Motor neuron (in vitro differentiated cells): ENCODE measurements at regions not wholly inside any gene's neighbourhood (a gene's known extent, or its start where the extent isn't known, plus 50 kb on each side); places are given as distances from the start of the nearest gene placed in this dataset.
"Not testable (repeated sequence)": the region's sequence is repeated elsewhere in the genome, so short reads cannot be mapped to it uniquely, and the experiment has no call there.

ENCODE experiments used
- ATAC-seq, 8 experiments: fragments of 200-7000 bp; cut with Tn5 transposase; replicated peaks in 6 of 8; 2 replicates each; pipeline ENCODE4 v1.8.0; 2021; ENCODE audit warnings: mild to moderate bottlenecking in 8 of 8, moderate library complexity in 8 of 8
- H3K27ac ChIP-seq, 2 donors: fragments of 250-450 bp; sonication (Bioruptor Pico); 2 replicates each; pipeline ENCODE4 v1.9.0; 2021; ENCODE audit warnings: antibody characterized with exemption in 2 of 2, mild to moderate bottlenecking in 2 of 2, moderate library complexity in 1 of 2
- H3K4me1 ChIP-seq, 2 donors: fragments of 250-450 bp; sonication (Bioruptor Pico); replicated peaks in 1 of 2; 2 replicates each; pipeline ENCODE4 v1.6.1; 2021; ENCODE audit warnings: antibody characterized with exemption in 2 of 2, mild to moderate bottlenecking in 2 of 2, moderate library complexity in 1 of 2
- H3K4me3 ChIP-seq, 5 donors: fragments of 250-450 bp; sonication (Bioruptor Pico); 2 replicates each; pipeline ENCODE4 v1.9.0; 2021; ENCODE audit warnings: antibody characterized with exemption in 5 of 5, mild to moderate bottlenecking in 5 of 5, moderate library complexity in 4 of 5
- WGBS, 10 experiments: fragments of 450-650 bp; shearing (Covaris generic); methylation state at CpG; one replicate each; pipeline ENCODE4 v1.0.0; 2022; 5-methylcytosine and 5-hydroxymethylcytosine counted together
- in situ Hi-C, 9 experiments: fragments of 400-800 bp; cut with MboI; loops; one replicate each; pipeline ENCODE4 v1.15.0; 2021; ENCODE audit warnings: low sequenced_read_pairs in 9 of 9, low pct_unique_long_range_greater_than_20kb in 2 of 9; ENCODE audit not compliant: unreplicated experiment in 9 of 9

DNA sequence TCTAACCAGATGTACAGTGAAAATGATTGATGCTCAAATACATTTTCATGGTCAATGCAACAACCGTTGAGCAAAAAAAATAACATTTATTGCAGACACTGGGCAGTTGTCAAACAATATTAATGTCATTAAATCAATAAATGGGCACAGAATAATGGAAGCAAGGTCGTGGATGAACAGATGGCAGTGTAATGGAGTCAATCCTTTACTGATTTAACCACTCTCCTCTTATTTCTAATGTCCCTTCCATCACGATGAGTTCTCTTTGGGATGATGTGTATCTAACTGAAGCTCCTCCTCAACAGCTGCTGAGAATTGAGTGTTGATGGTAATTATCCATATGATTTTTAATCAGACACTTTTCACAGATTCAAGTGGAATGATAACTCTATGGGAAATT is 114.9 kb upstream of the ZNF658 start:
- 20 to 80% (median 40%) methylated on average over 1 to 3 of the region's 3 CpGs; no CpG with 5 or more reads in 3 of the 10 experiments for WGBS, 10 experiments
- H3K4me3 ChIP-seq, in situ Hi-C loops, H3K4me1 ChIP-seq, H3K27ac ChIP-seq: not testable (repeated sequence)
- peak in 1 of 8 experiments; percentile 56 for ATAC-seq

DNA sequence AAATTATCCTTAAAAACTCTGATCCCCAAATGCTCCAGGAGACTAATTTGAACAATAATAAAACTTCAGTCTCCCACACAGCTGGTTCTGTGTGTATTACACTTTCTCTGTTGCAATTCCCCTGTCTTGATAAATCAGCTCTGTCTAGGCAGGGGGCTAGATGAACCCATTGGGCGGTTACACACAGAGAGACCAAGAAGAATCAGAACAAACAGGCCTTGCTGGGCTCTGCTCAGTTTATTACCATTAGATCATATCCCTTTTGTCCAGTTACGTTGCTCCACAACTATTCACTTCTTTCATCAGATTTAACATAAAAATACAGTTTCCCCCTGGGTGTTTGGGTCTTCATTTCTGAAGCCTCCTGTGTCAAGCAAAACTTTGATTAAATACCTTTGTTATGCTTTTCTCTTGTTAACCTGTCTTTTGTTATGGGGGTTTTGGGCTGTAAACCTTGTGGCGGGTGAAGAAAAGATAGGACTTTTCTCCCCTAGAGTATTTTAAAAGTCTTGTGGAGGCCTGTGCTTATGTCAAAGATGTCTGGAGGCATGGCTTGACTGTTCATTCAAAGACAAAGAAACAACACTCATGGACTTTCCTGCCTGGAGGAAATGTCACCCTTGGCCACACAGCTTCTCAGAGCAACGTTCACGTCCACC is 109.3 kb upstream of the ZNF658 start:
- H3K4me3 ChIP-seq, in situ Hi-C loops, H3K4me1 ChIP-seq, H3K27ac ChIP-seq: not testable (repeated sequence)
- WGBS, 10 experiments, result no CpG with 5 or more reads among the region's 5 CpGs
- ATAC-seq, result peak in 1 of 8 experiments; percentile 51

DNA sequence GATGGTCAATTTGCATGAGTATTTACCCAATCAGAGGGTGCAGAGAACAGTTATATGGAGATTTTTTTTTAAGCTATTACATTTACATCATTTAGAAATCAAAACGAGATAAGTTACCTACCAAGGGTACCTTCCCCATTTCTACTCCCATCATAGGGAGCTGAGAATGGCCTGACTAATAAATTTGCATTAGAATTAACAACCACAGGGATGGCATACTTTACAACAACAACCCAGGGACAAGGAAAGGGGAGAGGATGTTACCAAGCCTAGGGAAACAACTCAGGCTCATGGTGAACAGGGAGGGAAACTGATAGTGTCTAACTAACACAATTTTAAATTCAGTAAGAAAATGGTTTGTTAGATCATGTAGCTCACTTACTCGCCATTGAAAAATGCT is 105.8 kb upstream of the ZNF658 start:
- H3K27ac ChIP-seq, ATAC-seq, H3K4me3 ChIP-seq, in situ Hi-C loops, H3K4me1 ChIP-seq: not testable (repeated sequence)
- no CpG with 5 or more reads among the region's 2 CpGs for WGBS, 10 experiments

DNA sequence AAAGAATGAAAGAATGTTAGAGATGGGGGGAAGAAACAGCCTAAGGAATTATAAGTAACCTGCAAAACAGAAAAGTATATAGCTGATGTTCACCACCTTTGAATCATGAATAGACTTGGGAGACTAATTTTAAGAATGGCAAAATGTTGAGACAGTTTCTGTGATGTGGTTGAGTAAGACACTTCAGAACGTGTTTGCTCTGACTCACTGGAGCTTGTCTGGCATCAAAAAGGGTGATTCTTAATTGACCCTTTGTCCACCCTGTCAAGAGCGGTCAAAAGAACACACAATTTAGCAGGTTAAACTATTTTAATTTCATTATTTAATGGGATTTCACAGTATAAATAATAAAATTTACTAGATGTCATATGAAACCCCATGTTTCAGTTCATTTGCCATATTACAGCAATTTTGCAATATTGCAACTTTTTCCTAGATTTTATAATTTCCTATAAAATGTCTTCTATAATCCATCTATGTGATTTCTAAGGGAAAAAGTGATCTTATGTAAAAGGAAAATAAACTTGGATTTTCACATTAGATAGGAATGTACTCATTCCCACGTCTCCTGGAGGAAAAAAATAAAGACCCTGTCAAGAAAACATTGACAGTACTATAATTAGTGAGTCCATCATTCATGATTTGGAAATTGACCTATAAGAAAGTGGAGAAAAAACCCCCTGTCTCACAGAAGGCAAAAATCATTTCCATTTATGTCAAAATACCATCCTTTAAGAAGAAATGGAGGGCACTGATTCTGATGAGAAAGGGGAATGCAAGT is 104.6 kb upstream of the ZNF658 start:
- no CpG with 5 or more reads among the region's 3 CpGs for WGBS, 10 experiments
- ATAC-seq, in situ Hi-C loops, H3K27ac ChIP-seq, H3K4me3 ChIP-seq, H3K4me1 ChIP-seq: not testable (repeated sequence)

DNA sequence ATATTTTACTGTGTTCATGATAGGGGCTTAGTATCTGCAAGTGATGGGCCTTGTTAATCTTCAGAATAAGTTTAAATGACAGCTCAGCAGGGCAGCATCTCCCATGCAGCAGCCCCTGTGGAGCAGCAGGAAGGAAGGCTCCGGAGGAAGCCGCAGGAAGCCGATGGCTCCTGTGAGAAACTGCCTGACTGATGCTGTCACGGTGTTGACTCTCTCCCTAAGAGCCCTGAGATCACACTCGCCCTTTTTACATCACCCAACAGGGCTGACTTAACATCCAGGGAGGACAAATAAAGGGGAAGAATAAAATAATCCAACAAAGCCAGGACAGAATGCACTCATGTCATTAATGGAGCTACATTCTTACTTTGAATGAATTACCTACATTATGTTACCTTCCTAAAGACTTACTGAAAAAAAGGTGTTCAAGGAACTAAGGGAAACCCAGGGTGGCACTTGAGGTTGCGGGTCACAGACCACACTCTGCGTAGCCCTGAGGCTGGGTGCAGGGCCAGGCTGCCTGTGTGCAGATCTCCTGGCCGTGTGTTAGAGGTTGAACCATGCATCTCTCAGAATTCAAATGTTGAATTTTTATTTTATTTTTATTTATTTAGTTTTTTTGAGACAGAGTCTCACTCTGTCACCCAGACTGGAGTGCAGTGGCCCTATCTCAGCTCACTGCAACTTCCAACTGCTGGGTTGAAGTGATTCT is 102.5 kb upstream of the ZNF658 start:
- H3K4me3 ChIP-seq, H3K27ac ChIP-seq, H3K4me1 ChIP-seq, in situ Hi-C loops: not testable (repeated sequence)
- peak; percentile 30 to 98 (median 87) for ATAC-seq
- 54 to 100% (median 100%) methylated on average over 1 to 3 of the region's 8 CpGs; no CpG with 5 or more reads in 7 of the 10 experiments for whole genome bisulfite sequencing, 10 experiments

DNA sequence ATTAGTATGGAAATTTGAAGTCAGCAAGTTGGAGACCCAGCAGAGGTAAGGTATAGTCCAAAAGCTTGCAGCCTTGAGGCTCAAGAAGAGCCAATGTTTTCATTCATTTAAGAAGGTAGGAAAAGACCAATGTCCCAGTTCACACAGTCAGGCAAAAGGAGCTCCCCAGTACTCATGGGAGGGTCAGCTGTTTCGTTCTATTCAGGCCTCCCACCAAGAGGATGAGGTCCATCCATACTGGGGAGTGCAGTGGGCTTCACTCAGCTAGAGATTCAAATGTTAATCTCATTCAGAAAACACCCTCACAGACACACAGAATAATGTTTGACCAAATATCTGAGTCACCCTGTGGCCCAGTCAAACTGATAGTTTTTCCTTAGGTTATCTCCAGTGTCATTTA is 96.9 kb upstream of the ZNF658 start:
- H3K27ac ChIP-seq, H3K4me1 ChIP-seq, in situ Hi-C loops, H3K4me3 ChIP-seq, ATAC-seq: not testable (repeated sequence)
- WGBS, 10 experiments, result no CpG with 5 or more reads among the region's 1 CpG

DNA sequence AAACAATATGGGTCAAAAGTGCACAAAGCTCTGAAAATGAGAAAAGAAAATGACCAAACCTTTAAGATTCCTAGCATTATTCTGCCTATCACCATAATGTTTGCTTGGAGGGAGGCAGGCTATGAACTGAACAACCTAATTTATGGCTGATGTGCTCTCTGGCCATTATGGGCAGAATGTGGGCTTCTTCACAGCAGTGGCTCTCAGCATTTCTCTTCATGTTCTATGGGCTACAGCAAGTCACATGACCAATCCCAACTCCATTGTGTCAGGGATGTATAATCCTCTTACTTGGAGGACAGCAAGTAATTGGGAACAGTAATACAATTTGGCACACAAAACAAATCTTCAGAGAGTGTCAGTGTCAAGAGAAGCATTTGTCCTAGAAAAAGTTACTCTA is 90.3 kb upstream of the ZNF658 start:
- H3K27ac ChIP-seq, H3K4me3 ChIP-seq, in situ Hi-C loops, H3K4me1 ChIP-seq: not testable (repeated sequence)
- peak in 3 of 8 experiments; percentile 45 to 69 (median 51) for ATAC-seq

DNA sequence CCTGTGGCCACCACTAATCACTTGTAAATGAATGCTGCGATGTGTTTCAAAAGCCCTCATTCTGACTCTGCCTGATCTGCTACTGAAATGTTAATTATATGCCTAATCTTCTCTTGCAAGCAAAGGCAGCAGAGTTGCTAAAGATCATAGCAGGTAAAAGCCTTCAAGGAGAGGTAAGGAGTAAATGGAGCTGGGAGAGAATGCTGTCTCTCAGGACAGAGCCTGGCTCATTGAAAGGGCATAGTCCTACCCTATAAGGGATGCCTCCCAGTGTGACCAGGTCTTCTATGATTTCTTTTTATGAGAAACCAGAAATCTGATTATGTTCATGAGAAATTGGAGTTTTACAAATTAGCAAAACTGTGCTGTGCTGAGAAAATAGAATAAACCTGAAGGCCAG is 88.2 kb upstream of the ZNF658 start:
- H3K27ac ChIP-seq, H3K4me3 ChIP-seq, in situ Hi-C loops, H3K4me1 ChIP-seq: not testable (repeated sequence)
- no CpG with 5 or more reads among the region's 1 CpG for WGBS, 10 experiments
- ATAC-seq, result peak in 5 of 8 experiments; percentile 15 to 42 (median 23)

DNA sequence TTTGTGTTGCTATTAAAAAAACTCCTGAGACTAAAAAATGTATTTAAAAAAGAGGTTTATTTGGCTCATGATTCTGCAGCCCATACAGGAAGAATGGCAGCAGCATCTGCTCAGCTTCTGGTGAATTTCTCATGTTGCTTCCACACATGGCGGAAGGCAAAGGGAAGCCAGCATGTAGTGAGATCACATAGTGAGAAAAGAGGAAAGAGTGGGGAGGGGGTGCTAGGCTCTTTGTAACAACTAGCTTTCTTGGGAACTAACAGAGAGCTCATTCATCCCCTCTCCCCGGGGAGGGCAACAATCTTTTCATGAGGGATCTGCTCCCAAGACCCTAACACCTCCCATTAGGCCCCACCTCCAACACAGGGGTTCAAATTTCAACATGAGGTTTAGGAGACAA is 87.6 kb upstream of the ZNF658 start:
- peak in 2 of 8 experiments; percentile 48 to 55 for ATAC-seq

DNA sequence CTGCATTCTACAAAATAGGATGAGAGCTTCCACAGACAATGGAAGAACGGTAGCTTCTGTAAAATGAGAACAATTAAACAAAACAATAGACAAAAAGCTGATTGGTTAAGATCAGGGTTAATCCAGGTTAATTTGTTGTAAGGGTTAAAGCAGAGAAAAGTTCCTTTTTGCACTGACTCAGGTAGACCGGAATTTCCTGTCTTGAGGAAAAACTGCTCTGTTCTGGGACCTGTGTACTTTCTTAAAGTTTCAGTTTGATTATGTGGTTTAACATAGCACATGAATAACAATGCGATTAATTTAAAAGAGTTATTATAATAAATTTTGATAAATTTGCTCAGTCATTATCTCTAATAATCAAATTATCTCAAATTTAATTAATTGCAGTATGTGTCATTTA is 86.5 kb upstream of the ZNF658 start:
- in situ Hi-C loops, ATAC-seq, H3K27ac ChIP-seq, H3K4me3 ChIP-seq, H3K4me1 ChIP-seq: not testable (repeated sequence)
- 40 to 100% (median 50%) methylated on average over 1 of the region's 3 CpGs; no CpG with 5 or more reads in 7 of the 10 experiments for WGBS, 10 experiments

More for the DNA sequence above, 87.6 kb upstream of the ZNF658 start:
- H3K4me3 ChIP-seq, H3K4me1 ChIP-seq, H3K27ac ChIP-seq, in situ Hi-C loops: not testable (repeated sequence)
- WGBS, 10 experiments, result 80% methylated on average over 1 of the region's 2 CpGs; no CpG with 5 or more reads in 9 of the 10 experiments

DNA sequence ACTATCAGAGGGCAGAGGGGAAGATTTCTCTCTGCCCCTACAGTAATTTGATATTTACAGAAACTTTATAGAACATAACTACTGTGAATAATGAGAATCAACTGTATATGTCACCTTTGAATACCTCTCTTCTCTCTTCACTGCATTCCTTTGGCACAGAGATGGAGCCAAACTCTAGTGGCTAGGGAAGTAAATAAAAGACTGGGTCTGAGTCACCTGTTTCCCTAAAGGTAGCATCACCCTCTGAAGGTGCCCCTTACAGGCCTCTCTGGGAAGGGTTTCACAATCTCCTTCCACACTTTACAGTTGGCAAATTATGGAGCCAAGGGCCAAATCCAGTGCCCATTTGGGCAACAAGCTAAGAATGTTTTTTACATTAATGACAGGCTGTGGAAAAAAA is 81.0 kb upstream of the ZNF658 start:
- H3K4me1 ChIP-seq, H3K4me3 ChIP-seq, in situ Hi-C loops, ATAC-seq, H3K27ac ChIP-seq: not testable (repeated sequence)

DNA sequence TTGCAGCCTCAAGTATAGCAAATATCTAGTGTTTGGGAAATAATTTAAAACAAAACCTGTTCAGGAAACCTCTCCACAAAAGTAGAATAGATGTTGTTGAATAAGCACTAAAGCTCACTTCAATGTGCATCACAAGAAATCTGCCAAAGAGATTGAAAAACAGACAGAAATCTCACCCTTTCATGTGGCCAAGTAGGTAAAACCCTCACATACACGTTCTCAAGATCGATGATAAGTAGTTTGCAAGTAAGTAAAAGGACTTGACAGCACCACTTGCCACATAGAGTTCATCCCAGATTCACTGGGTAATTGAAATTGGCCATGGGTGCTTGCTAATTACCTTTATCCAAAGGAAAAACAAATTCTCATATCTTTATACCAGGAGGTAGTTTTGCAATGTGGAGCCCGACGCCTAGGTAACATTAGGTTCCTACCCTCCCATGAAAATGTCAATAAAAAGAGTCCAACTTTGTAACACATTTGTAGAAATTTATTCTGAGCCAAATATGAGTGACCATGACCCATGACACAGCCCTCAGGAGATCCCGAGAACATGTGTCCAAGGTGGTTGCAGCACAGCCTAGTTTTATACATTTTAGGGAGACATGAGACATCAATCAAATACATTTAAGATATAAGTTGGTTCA is 80.4 kb upstream of the ZNF658 start:
- ATAC-seq, in situ Hi-C loops, H3K4me3 ChIP-seq, H3K27ac ChIP-seq, H3K4me1 ChIP-seq: not testable (repeated sequence)
- no CpG with 5 or more reads among the region's 5 CpGs for WGBS, 10 experiments

DNA sequence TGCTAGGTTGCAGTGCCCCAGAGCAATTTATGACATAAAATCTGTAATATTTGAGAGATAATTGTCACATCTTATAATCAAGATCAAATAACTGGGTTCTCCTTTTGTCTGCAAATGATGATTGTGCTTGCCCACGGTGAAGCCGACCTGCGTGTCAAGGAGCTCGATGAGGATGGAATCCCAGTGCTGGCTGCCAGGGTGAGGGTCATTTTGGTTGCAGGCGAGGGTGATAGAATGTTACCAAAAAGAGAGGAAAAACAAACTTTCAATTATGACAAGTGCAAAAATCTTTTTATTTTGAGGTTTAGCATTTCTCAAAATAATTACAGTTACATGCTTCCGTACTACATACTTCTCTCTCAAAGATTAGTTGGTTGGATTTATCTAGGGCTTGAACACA is 76.4 kb upstream of the ZNF658 start:
- ATAC-seq, H3K4me1 ChIP-seq: not testable (repeated sequence)

More for the DNA sequence above, 76.4 kb upstream of the ZNF658 start:
- 86 to 100% (median 100%) methylated on average over 1 of the region's 6 CpGs; no CpG with 5 or more reads in 7 of the 10 experiments for WGBS, 10 experiments
- H3K27ac ChIP-seq, H3K4me3 ChIP-seq, in situ Hi-C loops: not testable (repeated sequence)
